Psoas muscle (tissue), 7 donors: ENCODE measurements at regions not wholly inside any gene's neighbourhood (a gene's known extent, or its start where the extent isn't known, plus 50 kb on each side); places are given as distances from the start of the nearest gene placed in this dataset.

Experiments used
- ATAC-seq, 4 donors: fragments of 200-7000 bp; cut with Tn5 transposase; one replicate each; pipeline ENCODE4 v1.9.1; 2020; ENCODE audit warnings: moderate library complexity in 3 of 4, mild to moderate bottlenecking in 2 of 4
- DNase-seq, 2 donors: peaks; one replicate each; pipeline ENCODE4 v3.0.0-alpha.2; 2020
- H3K27ac ChIP-seq: fragments of 200-600 bp; one replicate; pipeline ENCODE4 v1.8.0; 2022
- H3K27me3 ChIP-seq, 3 donors: fragments of 200-600 bp in 1 of 3; one replicate each; pipeline versions ENCODE4 v1.6.1 to v1.8.0; 2013 to 2022; ENCODE audit warnings: low read length in 2 of 3, mild to moderate bottlenecking in 2 of 3, moderate library complexity in 1 of 3; ENCODE audit not compliant: insufficient read depth in 3 of 3
- H3K36me3 ChIP-seq, 2 donors: fragments of 200-600 bp in 1 of 2; one replicate each; pipeline versions ENCODE4 v1.6.1 to v1.8.0; 2013 to 2022; ENCODE audit warnings: low read depth in 1 of 2, mild to moderate bottlenecking in 1 of 2, moderate library complexity in 1 of 2; ENCODE audit not compliant: insufficient read depth in 1 of 2
- H3K4me1 ChIP-seq: fragments of 200-600 bp; one replicate; pipeline ENCODE4 v1.8.0; 2022
- H3K4me3 ChIP-seq: fragments of 200-600 bp; one replicate; pipeline ENCODE4 v1.8.0; 2022; ENCODE audit warnings: mild to moderate bottlenecking
- H3K9me3 ChIP-seq: fragments of 200-600 bp; one replicate; pipeline ENCODE4 v1.8.0; 2022
- CTCF ChIP-seq: fragments of 200-600 bp; IDR thresholded peaks from one replicate; pipeline ENCODE4 v1.8.0; 2022; ENCODE audit warnings: antibody characterized with exemption
- WGBS, 3 donors: extraction: QIAGEN DNeasy Blood & Tissue Kit; methylation state at CpG; one replicate each; pipeline versions ENCODE4 v1.1.6 to v1.1.7; 2013; 5-methylcytosine and 5-hydroxymethylcytosine counted together
- intact Hi-C, 2 donors: fragments of 100-400 bp; cut with DNase I; formaldehyde crosslinking; loops; one replicate each; pipeline versions ENCODE4 v1.11.0 to v1.14.2; 2022
- donor health status: healthy with polysubstance abuse.
- donor health status: DM: no; HTN: no; CAD: no; lungs with moderate emphysema.
- donor health status: Bipolar disorder and iron deficiency.
- donor health status: healthy.
- donor health status: DM: yes; HTN: yes; CAD: no.
- donor health status: DM: no; HTN: no; CAD: no.
- donor health status: DM: yes; HTN: yes; CAD: no.

DNA sequence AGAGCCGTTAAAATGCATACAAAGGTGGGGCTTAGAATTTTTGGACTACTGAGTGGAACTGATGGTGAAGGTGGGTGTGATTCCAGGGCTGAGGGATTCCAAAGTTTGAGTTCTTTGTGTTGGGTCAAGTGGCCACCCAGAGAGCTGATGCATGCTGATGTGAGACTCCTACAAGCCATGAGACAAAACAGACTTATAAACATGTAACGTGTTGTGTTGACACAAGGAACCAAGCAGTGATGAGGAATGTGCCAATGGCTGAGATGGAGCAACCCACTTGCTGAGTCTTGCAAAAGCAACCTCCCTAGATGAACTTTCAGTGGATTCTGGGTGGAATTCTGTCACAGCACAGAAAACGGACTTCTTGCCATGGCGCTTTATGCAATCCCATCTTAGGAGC, 289.0 kb downstream of the TLE3 start:
- Histone ChIP-seq H3K4me1 (peaks cover 11% of the 10 kb centered on the region), H3K27ac (no peak overlapping the region), H3K27me3 (peaks cover 0 to 5% (median 0%) of the 10 kb centered on the region in 3 donors), H3K36me3 (no peaks in the 10 kb centered on the region), H3K9me3 (no peaks in the 10 kb centered on the region), H3K4me3 (no peak overlapping the region)
- 82 to 85% (median 85%) methylated on average over 4 of the region's 4 CpGs for WGBS, 3 donors
- no peak for TF ChIP-seq CTCF
- ATAC-seq (no peak), DNase-seq (no peak)
- intact Hi-C loops: no loop called here

- H3K4me1 ChIP-seq: peaks cover 11% of the 10 kb centered on the region
- intact Hi-C loops: no loop called here
- no peaks in the 10 kb centered on the region for H3K36me3 ChIP-seq
- H3K27me3 ChIP-seq: peaks cover 0 to 5% (median 0%) of the 10 kb centered on the region in 3 donors
- TF ChIP-seq CTCF: no peak
- H3K9me3 ChIP-seq: no peaks in the 10 kb centered on the region
- ATAC-seq (peak in 3 of 4 donors; percentile 33 to 65 (median 51)), DNase-seq (no peak)
- H3K27ac ChIP-seq: peak overlapping the region; percentile 77
- no peak overlapping the region for H3K4me3 ChIP-seq
- 60 to 67% (median 62%) methylated on average over 2 of the region's 2 CpGs for WGBS, 3 donors
Observed at GRCh38 chr15:69809421-69809820, 288.3 kb downstream of the TLE3 start.

- ATAC-seq (peak; percentile 81 to 87 (median 86)), DNase-seq (peak; percentile 40 to 67)
- H3K27me3 ChIP-seq: peaks cover 0 to 5% (median 0%) of the 10 kb centered on the region in 3 donors
- intact Hi-C loops: loop anchor here in 1 of 2 donors (5.0 to 10.0 kb wide), 2 partner anchors 287 to 384 kb away; partner anchors contain the start of gene TLE3
- no peaks in the 10 kb centered on the region for H3K9me3 ChIP-seq
- H3K4me3 ChIP-seq: no peak overlapping the region
- TF ChIP-seq CTCF: no peak
- peak overlapping the region; percentile 77 for H3K27ac ChIP-seq
- peaks cover 11% of the 10 kb centered on the region for H3K4me1 ChIP-seq
- WGBS, 3 donors: 18 to 28% (median 20%) methylated on average over 14 of the region's 14 CpGs
- no peaks in the 10 kb centered on the region for H3K36me3 ChIP-seq
Observed at GRCh38 chr15:69810431-69811354, 287.0 kb downstream of the TLE3 start.

GRCh38 chr15:69812861-69813261, 284.9 kb downstream of the TLE3 start:
- intact Hi-C loops: loop anchor here in 1 of 2 donors (5.0 to 10.0 kb wide), 2 partner anchors 284 to 382 kb away; partner anchors contain the start of gene TLE3
- 54 to 67% (median 58%) methylated on average over 17 to 20 of the region's 20 CpGs for WGBS, 3 donors

More at GRCh38 chr15:69812861-69813261, 284.9 kb downstream of the TLE3 start:
- ATAC-seq (no peak), DNase-seq (no peak)
- peaks cover 11% of the 10 kb centered on the region for H3K4me1 ChIP-seq
- H3K4me3 ChIP-seq: no peak overlapping the region
- no peaks in the 10 kb centered on the region for H3K36me3 ChIP-seq
- no peaks in the 10 kb centered on the region for H3K9me3 ChIP-seq
- no peak for TF ChIP-seq CTCF
- no peaks in the 10 kb centered on the region for H3K27me3 ChIP-seq
- no peak overlapping the region for H3K27ac ChIP-seq
